Keratinocyte (primary cell): ENCODE measurements at regions not wholly inside any gene's neighbourhood (a gene's known extent, or its start where the extent isn't known, plus 50 kb on each side); places are given as distances from the start of the nearest gene placed in this dataset.

ENCODE experiments used
- DNase-seq: peaks from one replicate; pipeline ENCODE4 v3.0.0-alpha.2; 2011; ENCODE audit warnings: low read depth, missing footprints, low spot score
- FAIRE-seq: peaks from 2 replicates; lab custom pipeline; 2011; peaks lifted over from hg19 to GRCh38; lab: Jason Lieb, UNC
- H2AFZ ChIP-seq: 2 replicates; pipeline ENCODE4 v1.6.0; 2012; ENCODE audit warnings: low read length, control low read depth, inconsistent platforms; ENCODE audit not compliant: control insufficient read depth
- H3K27ac ChIP-seq: 2 replicates; pipeline ENCODE4 v1.5.1; 2011; ENCODE audit warnings: low read length; ENCODE audit not compliant: control insufficient read depth, insufficient read depth
- H3K27me3 ChIP-seq: 3 replicates; pipeline ENCODE4 v1.6.0; 2011; ENCODE audit warnings: low read length; ENCODE audit not compliant: control insufficient read depth, insufficient read depth; ENCODE audit errors: extremely low read depth
- H3K36me3 ChIP-seq, 2 experiments: 2 replicates in 1 of 2; 3 replicates in 1 of 2; pipeline ENCODE4 v1.5.1; 2011; ENCODE audit warnings: low read length in 2 of 2, mild to moderate bottlenecking in 1 of 2; ENCODE audit not compliant: control insufficient read depth in 2 of 2, insufficient read depth in 2 of 2; ENCODE audit errors: extremely low read depth in 1 of 2
- H3K4me1 ChIP-seq: 3 replicates; pipeline ENCODE4 v1.5.1; 2011; ENCODE audit warnings: low read length; ENCODE audit not compliant: control insufficient read depth, insufficient read depth; ENCODE audit errors: extremely low read depth
- H3K4me2 ChIP-seq: 3 replicates; pipeline ENCODE4 v1.6.0; 2011; ENCODE audit warnings: low read depth, low read length; ENCODE audit not compliant: control insufficient read depth, insufficient read depth; ENCODE audit errors: extremely low read depth
- H3K4me3 ChIP-seq, 3 experiments: fragments of 200-600 bp in 1 of 3; sonication (generic) in 1 of 3; 2 replicates in 2 of 3; 3 replicates in 1 of 3; pipeline ENCODE4 v1.5.1; 2011 to 2016; ENCODE audit warnings: low read length in 3 of 3, mild to moderate bottlenecking in 3 of 3, control low read depth in 2 of 3, inconsistent platforms in 1 of 3, low read depth in 1 of 3, mixed read lengths in 1 of 3, mixed run types in 1 of 3, moderate library complexity in 1 of 3; ENCODE audit not compliant: control insufficient read depth in 2 of 3, insufficient read depth in 2 of 3; ENCODE audit errors: extremely low read depth in 1 of 3
- H3K79me2 ChIP-seq: 2 replicates; pipeline ENCODE4 v1.6.0; 2012; ENCODE audit warnings: low read length; ENCODE audit not compliant: control insufficient read depth, insufficient read depth
- H3K9ac ChIP-seq: 3 replicates; pipeline ENCODE4 v1.6.0; 2011; ENCODE audit warnings: low read length; ENCODE audit not compliant: control insufficient read depth, insufficient read depth; ENCODE audit errors: extremely low read depth
- H3K9me1 ChIP-seq: 3 replicates; pipeline ENCODE4 v1.6.0; 2011; ENCODE audit warnings: low read length; ENCODE audit not compliant: control insufficient read depth, insufficient read depth; ENCODE audit errors: extremely low read depth
- H3K9me3 ChIP-seq: 2 replicates; pipeline ENCODE4 v1.5.1; 2012; ENCODE audit warnings: low read depth, low read length; ENCODE audit not compliant: control insufficient read depth
- H4K20me1 ChIP-seq: 3 replicates; pipeline ENCODE4 v1.6.0; 2011; ENCODE audit warnings: low read length; ENCODE audit not compliant: control insufficient read depth, insufficient read depth; ENCODE audit errors: extremely low read depth
- CTCF ChIP-seq, 3 experiments: IDR thresholded peaks in 1 of 3; conservative IDR thresholded peaks in 1 of 3; optimal IDR thresholded peaks in 1 of 3; 2 replicates in 2 of 3; 3 replicates in 1 of 3; pipeline versions ENCODE3 to v1.5.1; 2011; ENCODE audit warnings: low read length in 3 of 3, mild to moderate bottlenecking in 3 of 3, moderate library complexity in 2 of 3, control low read depth in 1 of 3, inconsistent platforms in 1 of 3; ENCODE audit not compliant: insufficient read depth in 2 of 3; ENCODE audit errors: extremely low read depth in 1 of 3
- EZH2 ChIP-seq: IDR thresholded peaks from one replicate; pipeline ENCODE4 v1.6.1; 2012; ENCODE audit warnings: inconsistent platforms, mild to moderate bottlenecking, low read length, moderate library complexity
- dilution Hi-C: fragments of 300-500 bp; cut with MboI; formaldehyde crosslinking; loops from one replicate; pipeline ENCODE4 v1.7.0; 2020; ENCODE audit warnings: low sequenced_read_pairs; ENCODE audit not compliant: extremely low pct_ligation_motif_present

DNA sequence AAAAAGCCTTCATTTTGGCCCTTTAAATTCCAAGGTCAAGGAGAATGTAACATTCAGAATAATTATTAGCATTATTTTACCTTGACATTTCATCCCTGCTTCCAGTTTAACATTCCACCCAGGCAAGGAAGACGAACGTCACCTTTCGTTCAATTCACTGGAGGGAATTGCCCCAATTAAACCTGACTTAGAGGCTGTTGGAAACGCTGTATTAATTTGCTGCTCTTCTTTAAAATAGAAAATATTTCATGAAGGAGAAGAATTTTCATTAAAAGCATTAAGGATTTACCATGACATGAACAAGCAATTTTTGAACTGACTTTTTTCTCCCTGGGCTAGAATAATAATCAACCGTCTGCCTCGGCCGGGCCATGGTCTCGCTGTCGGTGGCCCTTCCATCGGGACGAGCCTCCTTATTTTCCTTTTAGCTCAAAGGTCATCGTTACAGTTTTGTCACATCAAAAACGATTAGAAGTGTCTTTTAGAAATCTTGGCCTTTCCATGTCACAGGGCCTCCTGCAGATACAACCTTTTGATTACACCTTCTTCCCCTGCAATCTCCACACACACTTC lies 282.9 kb upstream of the SOX4 start:
- no peak overlapping the region for H3K4me3 ChIP-seq
- H3K4me2 ChIP-seq: no peak overlapping the region
- H3K27ac ChIP-seq: no peak overlapping the region
- H3K9me1 ChIP-seq: no peaks in the 10 kb centered on the region
- H3K79me2 ChIP-seq: no peaks in the 10 kb centered on the region
- H3K27me3 ChIP-seq: no peaks in the 10 kb centered on the region
- H3K9ac ChIP-seq: no peak overlapping the region
- TF ChIP-seq EZH2 (no peak), CTCF (optimal IDR thresholded peaks at IDR 0.05 in 1 of 3, IDR thresholded peaks at IDR 0.05 in 1 of 3, conservative IDR thresholded peaks at IDR 0.05 in 1 of 3; ENCODE audit: extremely low read depth in 1 of 3, insufficient read depth in 2 of 3, low read length in 3 of 3) (no peak)
- no peak overlapping the region for H2AFZ ChIP-seq
- no peaks in the 10 kb centered on the region for H3K9me3 ChIP-seq
- no peak for FAIRE-seq
- no peaks in the 10 kb centered on the region for H3K36me3 ChIP-seq
- DNase-seq: no peak
- no peaks in the 10 kb centered on the region for H3K4me1 ChIP-seq
- dilution Hi-C loops: no loop called here
- H4K20me1 ChIP-seq: no peaks in the 10 kb centered on the region

DNA sequence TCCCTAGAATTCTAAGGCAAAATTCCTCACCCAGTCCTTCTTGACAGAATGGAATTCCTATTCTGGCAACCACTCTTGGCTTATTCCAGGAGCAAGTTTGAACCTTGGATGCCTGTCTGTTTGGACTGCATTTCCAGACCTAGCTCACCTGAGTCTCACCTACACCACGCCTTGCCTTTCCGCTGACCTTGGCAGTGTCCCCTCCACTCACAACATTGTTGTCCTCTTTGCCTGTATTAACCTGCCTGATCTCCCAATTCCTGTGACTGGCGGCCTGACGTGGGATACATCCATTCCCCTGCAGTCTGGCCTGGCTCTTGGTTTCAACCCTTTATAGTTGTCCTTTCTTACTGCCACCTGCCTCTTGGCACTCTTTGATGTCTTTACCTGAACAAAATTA lies 281.4 kb upstream of the SOX4 start:
- Histone ChIP-seq H3K79me2 (no peaks in the 10 kb centered on the region), H3K27me3 (no peaks in the 10 kb centered on the region), H3K4me2 (no peak overlapping the region), H3K4me3 (no peak overlapping the region), H3K9me3 (no peaks in the 10 kb centered on the region), H3K9ac (no peak overlapping the region), H3K4me1 (no peaks in the 10 kb centered on the region), H3K27ac (no peak overlapping the region), H3K36me3 (no peaks in the 10 kb centered on the region), H2AFZ (peak overlapping the region; percentile 36), H4K20me1 (no peaks in the 10 kb centered on the region), H3K9me1 (no peaks in the 10 kb centered on the region)
- FAIRE-seq: no peak
- DNase-seq: no peak
- dilution Hi-C loops: no loop called here
- no peak for TF ChIP-seq EZH2
- no peak for TF ChIP-seq CTCF (optimal IDR thresholded peaks at IDR 0.05 in 1 of 3, IDR thresholded peaks at IDR 0.05 in 1 of 3, conservative IDR thresholded peaks at IDR 0.05 in 1 of 3; ENCODE audit: extremely low read depth in 1 of 3, insufficient read depth in 2 of 3, low read length in 3 of 3)
